OCI-LY7 (cell line): ENCODE measurements at regions not wholly inside any gene's neighbourhood (a gene's known extent, or its start where the extent isn't known, plus 50 kb on each side); places are given as distances from the start of the nearest gene placed in this dataset.

Experiments used
- BruUV-seq: library from RNA; stranded (reverse); fragments of 400-500 nt; replicated peaks from 2 replicates; lab custom pipeline; 2021; lab: Mats Ljungman, UMichigan
- CTCF ChIA-PET: fragments of 300-600 bp; sonication (Branson Sonifier 250); formaldehyde crosslinking; loops from one replicate; lab custom pipeline; 2022; ENCODE audit warnings: antibody characterized with exemption; ENCODE audit not compliant: unreplicated experiment; lab: Charles Lee
- POLR2A ChIA-PET: fragments of 300-600 bp; sonication (Branson Sonifier 250); formaldehyde crosslinking; loops from one replicate; lab custom pipeline; 2022; ENCODE audit warnings: antibody characterized with exemption; lab: Charles Lee
- DNase-seq: peaks from one replicate; pipeline ENCODE4 v3.0.0-alpha.2; 2015; ENCODE audit warnings: low spot score
- H2AFZ ChIP-seq: fragments of 200-600 bp; sonication (generic), shearing (Covaris generic); 2 replicates; pipeline ENCODE4 v1.6.1; 2014; ENCODE audit warnings: mild to moderate bottlenecking, antibody characterized with exemption, low read length, moderate library complexity
- H3K27ac ChIP-seq: fragments of 200-600 bp; sonication (generic); 2 replicates; pipeline ENCODE4 v1.5.1; 2014; ENCODE audit warnings: mixed run types, low read depth, mild to moderate bottlenecking, moderate library complexity, low read length, inconsistent platforms; ENCODE audit not compliant: poor library complexity, severe bottlenecking
- H3K36me3 ChIP-seq: fragments of 200-600 bp; sonication (generic); 2 replicates; pipeline ENCODE4 v1.6.1; 2014; ENCODE audit warnings: mild to moderate bottlenecking, antibody characterized with exemption, low read length, moderate library complexity, mixed read lengths; ENCODE audit not compliant: insufficient read depth
- H3K4me1 ChIP-seq: fragments of 200-600 bp; sonication (generic); 2 replicates; pipeline ENCODE4 v1.5.1; 2014; ENCODE audit warnings: mild to moderate bottlenecking, low read length; ENCODE audit not compliant: insufficient read depth, poor library complexity, severe bottlenecking
- H3K4me2 ChIP-seq: fragments of 200-600 bp; sonication (generic); 2 replicates; pipeline ENCODE4 v1.6.1; 2014; ENCODE audit warnings: mild to moderate bottlenecking, low read length
- H3K4me3 ChIP-seq: fragments of 200-600 bp; sonication (generic); 2 replicates; pipeline ENCODE4 v1.5.1; 2014; ENCODE audit warnings: mild to moderate bottlenecking, low read depth, low read length; ENCODE audit not compliant: poor library complexity, severe bottlenecking
- H3K79me2 ChIP-seq: fragments of 200-600 bp; sonication (generic); 2 replicates; pipeline ENCODE4 v1.6.1; 2016; ENCODE audit warnings: low read depth, mild to moderate bottlenecking, low read length, moderate library complexity, mixed read lengths; ENCODE audit not compliant: insufficient read depth
- H3K9me2 ChIP-seq: fragments of 200-600 bp; sonication (generic); 2 replicates; pipeline ENCODE4 v1.6.1; 2016; ENCODE audit warnings: mild to moderate bottlenecking, low read length, mixed read lengths; ENCODE audit not compliant: insufficient read depth
- H3K9me3 ChIP-seq: fragments of 200-600 bp; sonication (generic); 2 replicates; pipeline ENCODE4 v1.6.1; 2014; ENCODE audit warnings: mild to moderate bottlenecking, mixed run types, low read length, mixed read lengths
- H4K20me1 ChIP-seq: fragments of 200-600 bp; sonication (generic); 2 replicates; pipeline ENCODE4 v1.6.1; 2014; ENCODE audit warnings: mild to moderate bottlenecking, antibody characterized with exemption, low read length, moderate library complexity, mixed read lengths; ENCODE audit not compliant: insufficient read depth
- EZH2phosphoT487 ChIP-seq: fragments of 200-600 bp; sonication (generic); IDR thresholded peaks from 2 replicates; pipeline ENCODE4 v1.6.1; 2018; ENCODE audit warnings: low read depth, borderline replicate concordance, mild to moderate bottlenecking, mixed run types, antibody characterized with exemption, low read length, moderate library complexity, mixed read lengths
- intact Hi-C: fragments of 100-400 bp; cut with micrococcal nuclease; formaldehyde crosslinking; loops from one replicate; pipeline ENCODE4 v1.10.0; 2022; ENCODE audit not compliant: unreplicated experiment
- TF ChIP-seq, protein P1 (sequence below): fragments of 200-600 bp; sonication (generic); conservative IDR thresholded peaks from 2 replicates; pipeline ENCODE4 v1.5.1; 2014; ENCODE audit warnings: mild to moderate bottlenecking, antibody characterized with exemption, low read length, moderate library complexity, mixed read lengths

DNA sequence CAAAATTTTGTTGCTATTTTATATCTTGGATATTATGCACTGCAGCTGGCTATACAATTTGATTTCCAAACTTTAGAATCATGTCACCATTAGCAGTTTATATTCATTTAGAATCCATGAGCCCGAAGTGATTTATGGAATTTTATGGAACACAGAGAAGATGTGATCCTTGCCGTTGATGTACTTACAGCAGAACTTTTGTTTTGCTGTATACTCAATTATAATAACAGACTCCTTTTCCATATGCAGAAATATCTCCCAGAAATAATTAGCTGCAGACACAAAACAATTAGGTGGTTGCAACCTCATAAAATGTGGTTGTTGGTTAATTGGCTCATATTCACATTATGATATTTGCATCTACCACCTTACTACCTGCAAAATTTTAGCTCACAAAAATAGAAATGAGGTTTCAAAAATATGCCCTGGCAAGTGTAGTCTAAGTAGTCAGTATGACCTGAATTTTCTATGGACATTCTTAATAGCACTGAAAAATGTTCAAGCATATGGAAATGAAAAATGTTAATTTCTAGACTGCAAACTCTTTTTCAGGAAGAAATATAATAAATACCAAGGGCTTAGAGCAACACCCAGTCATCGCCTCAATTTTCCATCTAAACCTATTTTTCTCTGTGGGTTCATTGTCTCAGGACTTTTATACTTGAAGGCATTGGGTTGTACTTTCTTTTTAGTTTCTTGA is 997.6 kb downstream of the MCTP2 start:
- intact Hi-C loops, result no loop called here
- DNase-seq, result no peak
- no peaks in the 10 kb centered on the region for H3K36me3 ChIP-seq
- TF ChIP-seq EZH2phosphoT487, result no peak
- TF ChIP-seq, protein P1, sequence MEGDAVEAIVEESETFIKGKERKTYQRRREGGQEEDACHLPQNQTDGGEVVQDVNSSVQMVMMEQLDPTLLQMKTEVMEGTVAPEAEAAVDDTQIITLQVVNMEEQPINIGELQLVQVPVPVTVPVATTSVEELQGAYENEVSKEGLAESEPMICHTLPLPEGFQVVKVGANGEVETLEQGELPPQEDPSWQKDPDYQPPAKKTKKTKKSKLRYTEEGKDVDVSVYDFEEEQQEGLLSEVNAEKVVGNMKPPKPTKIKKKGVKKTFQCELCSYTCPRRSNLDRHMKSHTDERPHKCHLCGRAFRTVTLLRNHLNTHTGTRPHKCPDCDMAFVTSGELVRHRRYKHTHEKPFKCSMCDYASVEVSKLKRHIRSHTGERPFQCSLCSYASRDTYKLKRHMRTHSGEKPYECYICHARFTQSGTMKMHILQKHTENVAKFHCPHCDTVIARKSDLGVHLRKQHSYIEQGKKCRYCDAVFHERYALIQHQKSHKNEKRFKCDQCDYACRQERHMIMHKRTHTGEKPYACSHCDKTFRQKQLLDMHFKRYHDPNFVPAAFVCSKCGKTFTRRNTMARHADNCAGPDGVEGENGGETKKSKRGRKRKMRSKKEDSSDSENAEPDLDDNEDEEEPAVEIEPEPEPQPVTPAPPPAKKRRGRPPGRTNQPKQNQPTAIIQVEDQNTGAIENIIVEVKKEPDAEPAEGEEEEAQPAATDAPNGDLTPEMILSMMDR, result no peak
- H3K9me2 ChIP-seq, result no peaks in the 10 kb centered on the region
- H3K4me3 ChIP-seq, result no peak overlapping the region
- no peak overlapping the region for H3K27ac ChIP-seq
- no peak overlapping the region for H2AFZ ChIP-seq
- no peaks in the 10 kb centered on the region for H3K79me2 ChIP-seq
- POLR2A ChIA-PET, result no interaction called here
- no peaks in the 10 kb centered on the region for H3K4me1 ChIP-seq
- CTCF ChIA-PET, result no interaction called here
- H3K4me2 ChIP-seq, result no peak overlapping the region
- no peaks in the 10 kb centered on the region for H4K20me1 ChIP-seq
- BruUV-seq, result no TSS peak
- no peaks in the 10 kb centered on the region for H3K9me3 ChIP-seq

DNA sequence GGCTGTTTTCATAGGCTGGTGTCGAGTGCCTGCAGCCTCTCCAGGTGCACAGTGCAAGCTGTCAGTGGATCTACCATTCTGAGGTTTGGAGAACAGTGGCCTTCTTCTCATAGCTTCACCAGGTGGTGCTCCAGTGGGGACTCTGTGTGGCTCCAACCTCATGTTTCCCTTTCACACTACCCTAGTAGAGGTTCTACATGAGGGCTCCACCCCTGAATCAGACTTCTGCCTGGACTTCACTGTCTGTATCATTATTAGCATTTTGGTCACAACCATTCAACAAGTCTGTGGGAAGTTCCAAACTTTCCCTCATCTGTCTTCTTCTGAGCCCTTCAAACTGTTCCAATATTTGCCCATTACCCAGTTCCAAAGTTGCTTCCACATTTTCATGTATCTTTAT is 1003.7 kb downstream of the MCTP2 start:
- POLR2A ChIA-PET, result interaction anchor here (0.5 to 0.6 kb wide), 2 partner anchors 11 to 975 kb away, joined by 3 read pairs; no protein-coding TSS in a partner anchor
- no peak for TF ChIP-seq EZH2phosphoT487
- TF ChIP-seq, protein P1, result no peak
- H4K20me1 ChIP-seq, result no peaks in the 10 kb centered on the region
- H3K4me1 ChIP-seq, result no peaks in the 10 kb centered on the region
- intact Hi-C loops, result no loop called here
- H3K9me3 ChIP-seq, result no peaks in the 10 kb centered on the region
- no peak overlapping the region for H2AFZ ChIP-seq
- no TSS peak for BruUV-seq
- no peak overlapping the region for H3K27ac ChIP-seq
- DNase-seq, result no peak
- H3K36me3 ChIP-seq, result no peaks in the 10 kb centered on the region
- H3K79me2 ChIP-seq, result no peaks in the 10 kb centered on the region
- no peak overlapping the region for H3K4me2 ChIP-seq
- CTCF ChIA-PET, result no interaction called here
- H3K9me2 ChIP-seq, result no peaks in the 10 kb centered on the region
- H3K4me3 ChIP-seq, result no peak overlapping the region
